ENCODE measurements at regions not wholly inside any gene's neighbourhood (a gene's known extent, or its start where the extent isn't known, plus 50 kb on each side); places are given as distances from the start of the nearest gene placed in this dataset.

- BruUV-seq (replicated peaks) = no TSS peak
- Histone ChIP-seq H2AFZ (ENCODE audit: low read depth, low read length) (no peak overlapping the region), H3K4me2 (ENCODE audit: insufficient read depth, low read length) (no peak overlapping the region), H3K4me3 (replicated peaks in 1 of 3; ENCODE audit: insufficient read depth in 1 of 3, low read depth in 1 of 3, low read length in 3 of 3) (no peak overlapping the region), H3K27me3 (ENCODE audit: control insufficient read depth in 2 of 2, insufficient read depth in 2 of 2, low read length in 2 of 2) (no peaks in the 10 kb centered on the region), H3K4me1 (ENCODE audit: control insufficient read depth, extremely low read depth, insufficient read depth, low read length) (no peaks in the 10 kb centered on the region), H3K36me3 (ENCODE audit: control insufficient read depth in 2 of 2, extremely low read depth in 1 of 2, insufficient read depth in 2 of 2, low read length in 2 of 2) (no peaks in the 10 kb centered on the region), H3K79me2 (ENCODE audit: control insufficient read depth, insufficient read depth, low read length) (no peaks in the 10 kb centered on the region), H3K9me1 (replicated peaks; ENCODE audit: control insufficient read depth, extremely low read depth, insufficient read depth, low read length) (no peaks in the 10 kb centered on the region), H3K27ac (ENCODE audit: insufficient read depth, low read depth, low read length) (no peak overlapping the region), H3K9me3 (replicated peaks; ENCODE audit: control insufficient read depth, insufficient read depth, low read length) (no peaks in the 10 kb centered on the region), H3K9ac (replicated peaks; ENCODE audit: extremely low read depth, insufficient read depth, low read length) (no peak overlapping the region), H4K20me1 (replicated peaks; ENCODE audit: control insufficient read depth, extremely low read depth, insufficient read depth, low read length) (no peaks in the 10 kb centered on the region)
- intact Hi-C loops (cut with micrococcal nuclease) = no loop called here
- DNase-seq (ENCODE audit: low read depth, low spot score) = no peak
- dilution Hi-C loops (cut with MboI; ENCODE audit: extremely low pct_ligation_motif_present, low sequenced_read_pairs) = no loop called here
- FAIRE-seq = no peak
- ChIA-PET POLR2A (no interaction called here), CTCF (no interaction called here)
- TF ChIP-seq EZH2 (IDR thresholded peaks at IDR 0.05; ENCODE audit: borderline replicate concordance, low read depth, low read length, severe bottlenecking) = no peak
- no peak for TF ChIP-seq POLR2A (IDR thresholded peaks at IDR 0.05; ENCODE audit: low read depth, low read length)
- no peak for TF ChIP-seq MAX (IDR thresholded peaks at IDR 0.05; ENCODE audit: insufficient read depth, insufficient read length)
Measured at GRCh38 chr4:170698334-170698733, 608.6 kb upstream of the AADAT start.

- CTCF ChIA-PET = no interaction called here
- no peaks in the 10 kb centered on the region for H3K9me3 ChIP-seq (replicated peaks; ENCODE audit: control insufficient read depth, insufficient read depth, low read length)
- no peak overlapping the region for H2AFZ ChIP-seq (ENCODE audit: low read depth, low read length)
- no peak for TF ChIP-seq JUN (IDR thresholded peaks at IDR 0.05; ENCODE audit: borderline replicate concordance, insufficient read depth, insufficient read length, low read depth)
- no peak for TF ChIP-seq GATA2 (IDR thresholded peaks at IDR 0.05; ENCODE audit: insufficient read depth, insufficient read length, low read depth, low read length)
- no peak for TF ChIP-seq POLR2A (IDR thresholded peaks at IDR 0.05; ENCODE audit: low read depth, low read length)
- no peaks in the 10 kb centered on the region for H4K20me1 ChIP-seq (replicated peaks; ENCODE audit: control insufficient read depth, extremely low read depth, insufficient read depth, low read length)
- POLR2A ChIA-PET = no interaction called here
- dilution Hi-C loops (cut with MboI; ENCODE audit: extremely low pct_ligation_motif_present, low sequenced_read_pairs) = no loop called here
- H3K27me3 ChIP-seq (ENCODE audit: control insufficient read depth in 2 of 2, insufficient read depth in 2 of 2, low read length in 2 of 2) = no peaks in the 10 kb centered on the region
- no peak overlapping the region for H3K4me3 ChIP-seq (replicated peaks in 1 of 3; ENCODE audit: insufficient read depth in 1 of 3, low read depth in 1 of 3, low read length in 3 of 3)
- no TSS peak for BruUV-seq (replicated peaks)
- no peak for FAIRE-seq
- no peak overlapping the region for H3K9ac ChIP-seq (replicated peaks; ENCODE audit: extremely low read depth, insufficient read depth, low read length)
- DNase-seq (ENCODE audit: low read depth, low spot score) = no peak
- no peaks in the 10 kb centered on the region for H3K9me1 ChIP-seq (replicated peaks; ENCODE audit: control insufficient read depth, extremely low read depth, insufficient read depth, low read length)
- no peaks in the 10 kb centered on the region for H3K79me2 ChIP-seq (ENCODE audit: control insufficient read depth, insufficient read depth, low read length)
- no peaks in the 10 kb centered on the region for H3K4me1 ChIP-seq (ENCODE audit: control insufficient read depth, extremely low read depth, insufficient read depth, low read length)
- no peak overlapping the region for H3K4me2 ChIP-seq (ENCODE audit: insufficient read depth, low read length)
- no peak overlapping the region for H3K27ac ChIP-seq (ENCODE audit: insufficient read depth, low read depth, low read length)
- intact Hi-C loops (cut with micrococcal nuclease) = no loop called here
- H3K36me3 ChIP-seq (ENCODE audit: control insufficient read depth in 2 of 2, extremely low read depth in 1 of 2, insufficient read depth in 2 of 2, low read length in 2 of 2) = no peaks in the 10 kb centered on the region
Measured at GRCh38 chr4:170697845-170698244, 608.1 kb upstream of the AADAT start.
